HepG2 (cell line): ENCODE measurements at regions not wholly inside any gene's neighbourhood (a gene's known extent, or its start where the extent isn't known, plus 50 kb on each side); places are given as distances from the start of the nearest gene placed in this dataset.

ENCODE experiments used
- ATAC-seq: fragments of 200-7000 bp; cut with Tn5 transposase; 3 replicates; pipeline ENCODE4 v1.9.1; 2020; ENCODE audit warnings: mild to moderate bottlenecking, moderate library complexity
- BruUV-seq: library from RNA; stranded (reverse); fragments of 400-500 nt; replicated peaks from 2 replicates; lab custom pipeline; 2021; lab: Mats Ljungman, UMichigan
- CTCF ChIA-PET: fragments of 300-600 bp; formaldehyde crosslinking; extraction: SDS; loops from one replicate; lab custom pipeline; 2021; ENCODE audit warnings: low total read pairs, inconsistent platforms, low intra/inter-chr PET ratio; lab: Yijun Ruan, JAX
- POLR2A ChIA-PET: fragments of 350-600 bp; sonication (Branson Sonifier 250); formaldehyde crosslinking; loops from one replicate; lab custom pipeline; 2020; ENCODE audit warnings: antibody characterized with exemption, inconsistent platforms; lab: Yijun Ruan, JAX
- DNase-seq: peaks from one replicate; pipeline ENCODE4 v3.0.0-alpha.2; 2015; ENCODE audit warnings: low spot score
- FAIRE-seq: peaks from 3 replicates; lab custom pipeline; 2011; peaks lifted over from hg19 to GRCh38; lab: Jason Lieb, UNC
- H2AFZ ChIP-seq: one replicate; pipeline ENCODE4 v1.6.1; 2011; ENCODE audit warnings: low read length, inconsistent platforms
- H3K27ac ChIP-seq: fragments of 300-600 bp; 3 replicates; pipeline ENCODE4 v1.8.0; 2011; ENCODE audit warnings: mixed run types, mild to moderate bottlenecking, mixed read lengths, low read length, inconsistent platforms; ENCODE audit not compliant: insufficient read depth; ENCODE audit errors: extremely low read length
- H3K27me3 ChIP-seq, 2 experiments: fragments of 200-600 bp in 1 of 2; 2 replicates in 1 of 2; 3 replicates in 1 of 2; pipeline versions ENCODE4 v1.6.0 to v1.8.0; 2011; ENCODE audit warnings: low read length in 2 of 2, mild to moderate bottlenecking in 2 of 2, moderate library complexity in 2 of 2, inconsistent platforms in 1 of 2; ENCODE audit not compliant: insufficient read depth in 2 of 2, control insufficient read depth in 1 of 2
- H3K36me3 ChIP-seq, 2 experiments: fragments of 200-600 bp in 1 of 2; replicated peaks in 1 of 2; 2 replicates in 1 of 2; 3 replicates in 1 of 2; pipeline versions ENCODE4 v1.5.1 to v1.8.0; 2011; ENCODE audit warnings: low read length in 2 of 2, inconsistent platforms in 1 of 2; ENCODE audit not compliant: insufficient read depth in 2 of 2, control insufficient read depth in 1 of 2
- H3K4me1 ChIP-seq: 2 replicates; pipeline ENCODE4 v1.5.1; 2012; ENCODE audit warnings: low read length, inconsistent platforms; ENCODE audit not compliant: insufficient read depth
- H3K4me2 ChIP-seq: 2 replicates; pipeline ENCODE4 v1.6.0; 2011; ENCODE audit warnings: low read depth, low read length, inconsistent platforms
- H3K4me3 ChIP-seq, 3 experiments: fragments of 200-600 bp in 1 of 3; sonication (generic), shearing (Covaris generic) in 1 of 3; replicated peaks in 1 of 3; 2 replicates each; pipeline ENCODE4 v1.5.1; 2011 to 2016; ENCODE audit warnings: low read length in 3 of 3, inconsistent platforms in 2 of 3, low read depth in 2 of 3, mild to moderate bottlenecking in 2 of 3, control low read depth in 1 of 3, mixed read lengths in 1 of 3; ENCODE audit not compliant: insufficient read depth in 1 of 3
- H3K79me2 ChIP-seq: one replicate; pipeline ENCODE4 v1.6.1; 2011; ENCODE audit warnings: low read length, inconsistent platforms; ENCODE audit not compliant: insufficient read depth
- H3K9ac ChIP-seq: 2 replicates; pipeline ENCODE4 v1.6.0; 2011; ENCODE audit warnings: mild to moderate bottlenecking, low read depth, low read length, inconsistent platforms; ENCODE audit not compliant: insufficient read depth
- H3K9me3 ChIP-seq: 2 replicates; pipeline ENCODE4 v1.5.1; 2012; ENCODE audit warnings: mild to moderate bottlenecking, low read length
- H4K20me1 ChIP-seq: 2 replicates; pipeline ENCODE4 v1.6.0; 2011; ENCODE audit warnings: inconsistent platforms, mild to moderate bottlenecking, low read length, moderate library complexity; ENCODE audit not compliant: insufficient read depth
- CCDC6 ChIP-seq: sonication (generic); formaldehyde crosslinking; IDR thresholded peaks from 2 replicates; pipeline ENCODE4 v1.8.1; 2022; ENCODE audit warnings: mild to moderate bottlenecking, missing genetic modification reagents, moderate library complexity
- CREB3 ChIP-seq: sonication (generic); formaldehyde crosslinking; IDR thresholded peaks from 2 replicates; pipeline ENCODE4 v1.5.0; 2020; ENCODE audit warnings: missing genetic modification reagents
- FOXC1 ChIP-seq: sonication (generic); formaldehyde crosslinking; IDR thresholded peaks from 2 replicates; pipeline ENCODE4 v1.8.0; 2022; ENCODE audit warnings: mild to moderate bottlenecking, missing genetic modification reagents, borderline replicate concordance
- NRL ChIP-seq: sonication (generic); formaldehyde crosslinking; IDR thresholded peaks from 2 replicates; pipeline ENCODE4 v1.5.0; 2020; ENCODE audit warnings: missing genetic modification reagents, mild to moderate bottlenecking, moderate library complexity, borderline replicate concordance
- SNAPC5 ChIP-seq: sonication (generic); formaldehyde crosslinking; IDR thresholded peaks from 2 replicates; pipeline ENCODE4 v1.8.1; 2023; ENCODE audit warnings: mild to moderate bottlenecking, missing genetic modification reagents, borderline replicate concordance
- ZNF263 ChIP-seq: sonication (generic); formaldehyde crosslinking; IDR thresholded peaks from 2 replicates; pipeline ENCODE4 v1.4.0; 2020; ENCODE audit warnings: missing genetic modification reagents
- WGBS: methylation state at CpG from one replicate; pipeline ENCODE4 v1.1.6; 2017; ENCODE audit warnings: low lambda C conversion rate; 5-methylcytosine and 5-hydroxymethylcytosine counted together
- in situ Hi-C: cut with HindIII; loops from 2 replicates; pipeline ENCODE4 v1.10.0; 2017; ENCODE audit warnings: low pct_unique_long_range_greater_than_20kb; ENCODE audit not compliant: extremely low pct_ligation_motif_present
- intact Hi-C: fragments of 100-400 bp; cut with micrococcal nuclease; formaldehyde crosslinking; loops from one replicate; pipeline ENCODE4 v1.10.0; 2022; ENCODE audit not compliant: unreplicated experiment

- TF ChIP-seq NRL (CRISPR knock-in tag) (no peak), CCDC6 (CRISPR knock-in tag) (no peak)
Observed at GRCh38 chr5:54658010-54658409, 140.5 kb downstream of the SNX18 start (continued).

GRCh38 chr5:54656261-54656728, 138.7 kb downstream of the SNX18 start:
- no peaks in the 10 kb centered on the region for H3K4me1 ChIP-seq
- FAIRE-seq: no peak
- no peak overlapping the region for H3K4me2 ChIP-seq
- H3K79me2 ChIP-seq: no peaks in the 10 kb centered on the region
- H3K36me3 ChIP-seq: no peaks in the 10 kb centered on the region
- WGBS: 37% methylated on average over 2 of the region's 2 CpGs
- no peak overlapping the region for H2AFZ ChIP-seq
- H3K27ac ChIP-seq: no peak overlapping the region
- H3K9ac ChIP-seq: no peak overlapping the region
- TF ChIP-seq SNAPC5 (CRISPR knock-in tag) (no peak), CREB3 (CRISPR knock-in tag) (no peak), ZNF263 (CRISPR knock-in tag) (no peak), FOXC1 (CRISPR knock-in tag) (no peak)
- TF ChIP-seq, all 625 proteins: peak for 0
- H3K9me3 ChIP-seq: no peaks in the 10 kb centered on the region
- H4K20me1 ChIP-seq: no peaks in the 10 kb centered on the region
- in situ Hi-C loops (no loop called here), intact Hi-C loops (no loop called here)
- CTCF ChIA-PET: no interaction called here
- no peak overlapping the region for H3K4me3 ChIP-seq
- H3K27me3 ChIP-seq: no peaks in the 10 kb centered on the region; a peak in 1 of 5 replicates
- POLR2A ChIA-PET: no interaction called here
- no peak for DNase-seq
- BruUV-seq: no TSS peak
- ATAC-seq: no peak
